Motor neuron (in vitro differentiated cells): ENCODE measurements at regions not wholly inside any gene's neighbourhood (a gene's known extent, or its start where the extent isn't known, plus 50 kb on each side); places are given as distances from the start of the nearest gene placed in this dataset.
"Not testable (repeated sequence)": the region's sequence is repeated elsewhere in the genome, so short reads cannot be mapped to it uniquely, and the experiment has no call there.

Experiments used
- ATAC-seq, 8 experiments: fragments of 200-7000 bp; cut with Tn5 transposase; replicated peaks in 6 of 8; 2 replicates each; pipeline ENCODE4 v1.8.0; 2021; ENCODE audit warnings: mild to moderate bottlenecking in 8 of 8, moderate library complexity in 8 of 8
- H3K27ac ChIP-seq, 2 donors: fragments of 250-450 bp; sonication (Bioruptor Pico); 2 replicates each; pipeline ENCODE4 v1.9.0; 2021; ENCODE audit warnings: antibody characterized with exemption in 2 of 2, mild to moderate bottlenecking in 2 of 2, moderate library complexity in 1 of 2
- H3K4me1 ChIP-seq, 2 donors: fragments of 250-450 bp; sonication (Bioruptor Pico); replicated peaks in 1 of 2; 2 replicates each; pipeline ENCODE4 v1.6.1; 2021; ENCODE audit warnings: antibody characterized with exemption in 2 of 2, mild to moderate bottlenecking in 2 of 2, moderate library complexity in 1 of 2
- H3K4me3 ChIP-seq, 5 donors: fragments of 250-450 bp; sonication (Bioruptor Pico); 2 replicates each; pipeline ENCODE4 v1.9.0; 2021; ENCODE audit warnings: antibody characterized with exemption in 5 of 5, mild to moderate bottlenecking in 5 of 5, moderate library complexity in 4 of 5
- WGBS, 10 experiments: fragments of 450-650 bp; shearing (Covaris generic); methylation state at CpG; one replicate each; pipeline ENCODE4 v1.0.0; 2022; 5-methylcytosine and 5-hydroxymethylcytosine counted together
- in situ Hi-C, 9 experiments: fragments of 400-800 bp; cut with MboI; loops; one replicate each; pipeline ENCODE4 v1.15.0; 2021; ENCODE audit warnings: low sequenced_read_pairs in 9 of 9, low pct_unique_long_range_greater_than_20kb in 2 of 9; ENCODE audit not compliant: unreplicated experiment in 9 of 9

DNA sequence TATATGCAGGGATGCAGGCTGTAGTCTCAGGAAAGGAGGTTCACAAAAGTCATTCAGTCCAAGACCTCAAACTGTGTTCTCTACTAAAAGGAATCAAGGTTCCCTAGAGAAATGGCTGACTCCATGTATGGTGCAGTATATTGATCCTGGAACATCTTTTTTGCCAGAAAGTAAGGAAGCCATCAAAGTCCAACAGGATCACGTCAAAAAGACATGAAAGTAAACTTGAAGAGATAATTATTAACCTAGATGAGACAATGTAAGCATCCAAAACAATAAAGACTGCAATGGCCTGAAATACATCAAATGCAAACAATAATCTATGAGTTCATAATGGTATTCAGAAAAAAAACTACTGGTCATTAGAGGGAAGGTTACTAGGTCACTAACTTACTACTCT lies 115.6 kb upstream of the FABP2 start:
- H3K4me3 ChIP-seq, in situ Hi-C loops, H3K4me1 ChIP-seq, ATAC-seq, H3K27ac ChIP-seq: not testable (repeated sequence)
- no CpG with 5 or more reads among the region's 1 CpG for WGBS, 10 experiments

DNA sequence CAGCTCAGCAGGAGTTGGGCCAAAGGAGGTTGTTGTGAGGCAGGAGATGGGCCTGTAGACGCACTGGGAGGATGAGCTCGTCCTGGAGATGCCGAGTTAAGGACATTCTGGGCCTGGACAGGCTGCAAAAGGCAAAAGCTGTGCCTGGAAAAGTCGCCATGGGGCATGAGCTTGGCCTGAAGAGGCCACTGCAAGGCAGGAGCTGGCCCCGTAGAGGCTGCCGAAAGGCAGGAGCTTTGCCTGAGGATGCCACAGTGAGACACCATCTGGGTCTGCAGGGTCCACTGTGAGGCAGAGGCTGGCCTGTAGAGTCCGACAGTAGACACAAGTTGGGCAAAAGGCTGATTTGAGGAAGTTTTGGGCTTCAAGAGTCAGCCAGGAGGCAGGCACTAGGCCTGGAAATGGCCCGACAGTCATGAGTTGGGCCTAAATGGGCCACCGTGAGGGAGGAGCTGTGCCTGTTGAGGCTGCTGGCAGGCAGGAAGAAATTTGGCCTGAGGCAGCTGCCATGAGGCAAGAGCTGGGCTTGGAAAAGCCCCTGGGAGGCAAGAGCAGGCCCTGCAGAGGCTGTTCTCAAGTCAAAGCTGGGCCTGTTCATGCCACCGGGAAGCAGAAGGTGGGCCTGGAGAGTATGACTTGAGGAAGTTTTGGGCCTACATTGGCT lies 86.8 kb upstream of the FABP2 start:
- ATAC-seq, H3K4me3 ChIP-seq, H3K27ac ChIP-seq, H3K4me1 ChIP-seq, in situ Hi-C loops: not testable (repeated sequence)
- WGBS, 10 experiments, result 82 to 100% (median 100%) methylated on average over 1 to 3 of the region's 10 CpGs; no CpG with 5 or more reads in 6 of the 10 experiments

DNA sequence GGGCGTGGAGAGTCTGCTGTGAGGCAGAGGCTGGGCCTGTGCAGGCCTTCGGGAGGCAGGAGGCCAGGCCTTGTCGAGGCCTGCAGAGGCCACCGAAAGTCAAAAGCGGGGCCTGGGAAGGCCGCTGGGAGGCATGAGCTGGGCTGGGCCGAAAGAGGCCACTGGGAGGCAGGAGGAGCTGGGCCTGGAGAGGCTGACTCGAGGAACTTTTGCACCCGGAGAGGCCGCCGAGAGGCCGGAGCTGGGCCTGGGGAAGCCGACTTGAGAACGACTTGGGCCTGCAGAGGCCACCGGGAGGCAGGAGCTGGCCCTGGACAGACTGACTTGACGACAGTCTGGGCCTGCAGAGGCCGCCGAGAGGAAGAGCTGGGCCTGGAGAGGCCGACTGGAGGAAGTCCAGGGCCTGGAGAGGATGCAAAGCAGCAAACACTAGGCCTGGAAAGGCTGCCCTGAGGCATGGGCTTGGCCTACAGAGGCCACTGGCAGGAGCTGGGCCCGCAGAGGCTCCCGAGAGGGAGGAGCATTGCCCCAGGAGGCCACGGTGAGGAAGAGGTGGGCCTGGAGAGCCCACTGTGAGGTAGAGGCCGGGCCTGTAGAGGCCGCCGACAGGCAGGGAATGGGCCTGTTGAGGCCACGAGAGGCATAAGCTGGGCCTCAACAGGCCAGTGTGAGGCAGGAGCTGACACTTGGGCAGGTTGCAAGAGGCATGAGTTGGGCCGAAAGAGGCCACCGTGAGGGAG lies 85.0 kb upstream of the FABP2 start:
- H3K27ac ChIP-seq, H3K4me1 ChIP-seq, H3K4me3 ChIP-seq, in situ Hi-C loops, ATAC-seq: not testable (repeated sequence)
- 82 to 100% methylated on average over 1 to 2 of the region's 28 CpGs; no CpG with 5 or more reads in 8 of the 10 experiments for WGBS, 10 experiments

DNA sequence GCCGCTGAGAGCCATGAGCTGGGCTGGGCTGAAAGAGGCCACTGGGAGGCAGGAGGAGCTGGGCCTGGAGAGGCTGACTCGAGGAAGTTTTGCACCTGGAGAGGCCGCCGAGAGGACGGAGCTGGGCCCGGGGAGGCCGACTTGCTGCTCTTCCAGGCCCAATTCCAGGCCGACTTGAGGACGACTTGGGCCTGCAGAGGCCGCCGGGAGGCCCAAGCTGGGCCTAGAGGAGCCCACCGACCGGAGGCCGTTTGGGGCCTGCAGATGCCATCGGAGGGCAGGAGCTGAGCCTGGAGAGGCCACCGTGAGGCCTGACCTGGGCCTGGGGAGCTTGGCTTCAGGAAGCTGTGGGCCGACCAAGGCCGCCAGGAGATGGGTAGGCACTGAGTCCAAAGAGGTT lies 84.1 kb upstream of the FABP2 start:
- 100% methylated on average over 5 of the region's 18 CpGs; no CpG with 5 or more reads in 9 of the 10 experiments for WGBS, 10 experiments
- H3K4me1 ChIP-seq, ATAC-seq, in situ Hi-C loops, H3K27ac ChIP-seq, H3K4me3 ChIP-seq: not testable (repeated sequence)

DNA sequence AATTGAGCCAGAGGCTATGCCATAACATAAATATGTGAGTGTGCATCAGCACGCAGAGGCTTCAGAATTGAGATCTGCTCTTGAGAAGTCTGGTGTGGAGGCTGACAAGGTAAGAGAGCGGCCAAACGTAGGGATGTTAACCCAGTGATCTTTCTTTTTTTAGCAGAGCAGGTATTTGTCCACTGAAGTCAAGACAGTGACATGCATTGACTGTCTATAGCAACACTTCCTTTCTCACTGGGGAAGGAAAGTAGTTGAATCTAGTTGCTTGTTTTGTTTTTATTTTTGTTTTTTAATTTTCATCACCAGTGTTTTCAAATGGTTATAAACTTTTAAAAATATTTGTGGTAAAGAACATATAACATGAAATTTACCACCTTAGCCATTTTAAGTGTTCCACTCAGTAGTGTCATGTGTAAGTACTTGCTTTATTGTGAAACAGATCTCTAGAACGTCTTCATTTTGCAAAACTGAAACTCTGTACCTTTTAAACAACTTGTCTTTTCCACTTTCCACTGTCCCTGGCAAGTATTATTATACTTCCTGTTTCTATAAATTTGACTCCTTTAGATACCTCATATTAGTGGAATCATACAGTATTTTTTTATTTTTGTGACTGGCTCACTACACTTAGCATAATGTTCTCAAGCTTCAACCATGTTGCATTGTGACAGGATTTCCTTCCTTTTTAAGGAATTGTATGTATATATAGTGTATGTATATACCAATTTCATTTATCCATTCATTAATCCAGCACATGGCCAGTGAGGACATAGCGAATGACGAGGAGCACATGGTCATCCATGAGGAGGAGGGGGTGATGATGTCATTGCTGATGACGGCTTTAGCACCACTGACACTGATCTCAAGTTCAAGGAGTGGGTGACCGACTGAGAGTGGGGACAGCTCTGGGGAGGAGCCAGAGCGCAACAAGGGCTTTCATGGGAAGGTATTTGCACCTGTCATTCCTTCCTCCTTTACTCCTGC lies 80.7 kb upstream of the FABP2 start:
- H3K4me3 ChIP-seq, H3K4me1 ChIP-seq, ATAC-seq, in situ Hi-C loops, H3K27ac ChIP-seq: not testable (repeated sequence)
- WGBS, 10 experiments, result 30 to 100% (median 86%) methylated on average over 1 to 5 of the region's 9 CpGs; no CpG with 5 or more reads in 1 of the 10 experiments

DNA sequence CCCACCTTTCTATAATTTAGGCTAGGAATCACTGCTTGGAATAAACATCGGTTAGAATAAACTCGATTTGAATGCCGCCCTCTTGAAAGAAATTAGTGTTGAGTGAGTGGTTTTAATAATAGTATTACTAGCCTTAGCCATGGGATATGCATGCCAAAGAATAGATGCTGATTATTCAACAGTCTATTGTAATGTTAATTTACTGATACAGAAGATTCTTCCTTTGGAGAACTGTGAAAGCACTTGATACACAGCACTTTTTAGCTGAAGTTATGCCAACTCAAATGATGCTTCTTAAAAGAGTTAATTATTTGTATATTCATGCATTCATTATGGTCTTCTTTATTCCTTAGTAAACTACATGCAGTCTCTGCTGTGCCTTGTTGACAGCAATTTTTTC lies 73.8 kb upstream of the FABP2 start:
- ATAC-seq, result peak in 3 of 8 experiments; percentile 33 to 56 (median 55)
- H3K4me3 ChIP-seq, H3K4me1 ChIP-seq, H3K27ac ChIP-seq, in situ Hi-C loops: not testable (repeated sequence)
- 32 to 100% (median 60%) methylated on average over 1 to 3 of the region's 3 CpGs; no CpG with 5 or more reads in 4 of the 10 experiments for WGBS, 10 experiments

DNA sequence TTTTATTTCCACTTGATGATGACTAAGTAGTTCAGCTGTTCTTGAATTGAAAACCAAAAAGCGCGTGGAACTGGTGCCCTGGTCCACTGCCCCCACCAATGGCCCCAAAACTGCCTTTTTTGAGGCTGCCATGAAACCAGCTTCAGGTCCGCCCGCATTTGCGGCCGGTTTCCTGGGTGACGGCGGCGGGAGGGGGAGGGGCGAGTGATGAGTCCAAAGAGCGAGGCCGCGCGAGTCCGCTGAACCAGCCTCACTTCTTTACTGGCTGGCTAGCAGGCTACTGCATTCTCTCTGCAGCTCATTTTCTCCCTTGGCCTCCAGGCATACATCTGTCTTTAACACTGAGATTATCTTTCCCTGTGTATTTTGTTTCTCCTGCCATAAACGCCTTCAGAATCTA lies 72.9 kb upstream of the FABP2 start:
- WGBS, 10 experiments, result 88 to 90% methylated on average over 2 to 9 of the region's 16 CpGs; no CpG with 5 or more reads in 8 of the 10 experiments
- in situ Hi-C loops, result no loop called here
- H3K27ac ChIP-seq, result no peak overlapping the region
- no peak for ATAC-seq
- H3K4me1 ChIP-seq, result peaks cover 0 to 5% of the 10 kb centered on the region in 2 donors
- H3K4me3 ChIP-seq, result no peak overlapping the region

DNA sequence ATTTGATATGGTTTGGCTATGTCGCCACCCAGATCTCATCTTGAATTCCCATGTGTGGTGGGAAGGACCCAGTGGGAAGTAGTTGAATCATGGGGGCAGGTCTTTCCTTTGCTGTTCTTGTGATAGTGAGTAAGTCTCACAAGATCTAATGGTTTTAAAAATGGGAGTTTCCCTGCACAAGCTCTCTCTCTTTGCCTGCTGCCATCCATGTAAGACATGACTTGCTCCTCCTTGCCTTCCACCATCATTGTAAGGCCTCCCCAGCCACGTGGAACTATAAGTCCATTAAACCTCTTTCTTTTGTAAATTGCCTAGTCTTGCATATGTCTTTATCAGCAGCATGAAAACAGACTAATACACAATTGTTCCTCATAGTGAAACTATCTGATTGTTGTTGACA lies 66.9 kb upstream of the FABP2 start:
- ATAC-seq, H3K4me1 ChIP-seq, H3K27ac ChIP-seq, in situ Hi-C loops, H3K4me3 ChIP-seq: not testable (repeated sequence)
- WGBS, 10 experiments, result 0 to 20% methylated on average over 1 of the region's 2 CpGs; no CpG with 5 or more reads in 8 of the 10 experiments

DNA sequence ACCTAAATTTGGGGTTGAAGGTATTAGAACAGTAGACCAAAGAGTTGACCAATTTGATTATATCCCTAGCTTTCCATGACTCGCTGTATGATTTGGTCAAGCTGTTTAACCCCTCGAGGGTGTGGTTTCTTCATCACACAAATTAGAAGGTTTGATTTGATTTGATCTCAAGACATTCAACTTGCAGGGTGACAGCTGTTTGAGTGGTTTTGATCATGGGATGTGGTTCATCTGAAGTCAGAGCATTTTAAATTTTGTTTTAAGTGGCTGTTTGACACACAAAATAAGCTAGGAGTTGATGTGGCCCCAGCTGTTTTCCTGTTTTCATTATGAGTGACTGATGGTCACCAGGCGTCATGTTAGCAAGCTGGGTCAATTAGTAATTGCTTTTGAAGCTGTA lies 52.7 kb upstream of the FABP2 start:
- H3K27ac ChIP-seq, H3K4me3 ChIP-seq, in situ Hi-C loops, H3K4me1 ChIP-seq, ATAC-seq: not testable (repeated sequence)
- WGBS, 10 experiments, result 14 to 80% (median 67%) methylated on average over 1 to 2 of the region's 3 CpGs; no CpG with 5 or more reads in 3 of the 10 experiments

DNA sequence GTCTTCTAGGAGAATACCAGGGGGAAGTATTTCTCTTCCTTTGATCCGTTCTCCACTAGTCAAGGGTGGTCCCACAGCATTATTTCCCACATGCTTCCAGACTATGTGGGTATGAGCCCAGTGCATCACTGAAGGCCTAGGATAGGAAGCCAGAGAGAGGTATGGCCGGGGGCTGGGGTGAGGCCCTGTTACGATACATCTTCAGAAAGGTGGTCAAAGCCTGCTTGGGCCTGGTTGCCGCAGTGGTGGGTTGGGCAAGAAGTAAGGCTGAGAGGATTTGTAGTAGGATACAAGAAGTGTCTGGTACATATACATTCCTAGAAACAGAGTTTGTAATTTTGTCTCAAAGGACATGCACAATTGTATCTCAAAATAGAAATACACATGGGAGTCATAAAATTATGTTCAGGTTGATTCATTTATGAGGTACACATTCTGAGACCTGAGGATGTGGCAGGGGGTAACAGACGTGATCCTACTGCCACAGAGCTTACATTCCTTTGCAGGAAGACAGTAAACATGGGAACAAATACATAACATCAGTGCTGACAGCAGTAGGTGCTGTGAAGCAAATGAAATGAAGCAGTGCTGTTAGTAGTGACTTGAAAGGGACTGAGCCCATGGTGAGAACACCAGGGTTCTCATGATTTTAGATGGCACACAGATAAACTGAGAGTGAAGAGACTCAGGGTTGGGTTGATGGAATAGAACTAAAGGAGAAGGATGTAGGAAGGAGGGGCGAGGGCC lies 50.6 kb upstream of the FABP2 start:
- H3K4me1 ChIP-seq, in situ Hi-C loops, H3K4me3 ChIP-seq, H3K27ac ChIP-seq: not testable (repeated sequence)
- ATAC-seq, result peak in 1 of 8 experiments; percentile 52
- WGBS, 10 experiments, result 100% methylated on average over 1 of the region's 6 CpGs; no CpG with 5 or more reads in 9 of the 10 experiments
